Pancreas (tissue), 10 donors: ENCODE measurements at regions not wholly inside any gene's neighbourhood (a gene's known extent, or its start where the extent isn't known, plus 50 kb on each side); places are given as distances from the start of the nearest gene placed in this dataset.

Source experiments
- ATAC-seq, 4 donors: fragments of 200-7000 bp; cut with Tn5 transposase; one replicate each; pipeline versions ENCODE4 v1.8.0 to v1.9.1; 2020; ENCODE audit warnings: mild to moderate bottlenecking in 4 of 4, moderate library complexity in 4 of 4
- DNase-seq, 6 donors: peaks; one replicate each; pipeline ENCODE4 v3.0.0-alpha.2; 2020
- FAIRE-seq: peaks from 2 replicates; lab custom pipeline; 2012; peaks lifted over from hg19 to GRCh38; lab: Jason Lieb, UNC
- H3K27ac ChIP-seq, 4 donors: fragments of 200-600 bp; sonication (generic); 1 replicate in 3 of 4; 2 replicates in 1 of 4; pipeline versions ENCODE4 v1.5.0 to v1.8.0; 2020
- H3K27me3 ChIP-seq, 4 donors: fragments of 200-600 bp; one replicate each; pipeline ENCODE4 v1.8.0; 2021
- H3K36me3 ChIP-seq, 3 donors: fragments of 200-600 bp; sonication (generic) in 1 of 3; one replicate each; pipeline versions ENCODE4 v1.5.0 to v1.8.0; 2020 to 2021
- H3K4me1 ChIP-seq, 3 donors: fragments of 200-600 bp; one replicate each; pipeline ENCODE4 v1.8.0; 2021
- H3K4me3 ChIP-seq, 4 donors: fragments of 200-600 bp; sonication (generic) in 2 of 4; one replicate each; pipeline versions ENCODE4 v1.5.0 to v1.8.0; 2020 to 2021
- H3K9me3 ChIP-seq, 4 donors: fragments of 200-600 bp; one replicate each; pipeline ENCODE4 v1.8.0; 2021
- WGBS, 2 donors: extraction: QIAGEN DNeasy Blood & Tissue Kit; methylation state at CpG; one replicate each; pipeline ENCODE4 v1.1.7; 2013; 5-methylcytosine and 5-hydroxymethylcytosine counted together
- intact Hi-C, 3 donors: fragments of 100-400 bp; cut with DNase I; formaldehyde crosslinking; loops; one replicate each; pipeline versions ENCODE4 v1.11.1 to v1.14.2; 2022
- TF ChIP-seq, protein P1 (sequence below), 4 donors: fragments of 200-600 bp; sonication (generic) in 3 of 4; IDR thresholded peaks; one replicate each; pipeline versions ENCODE4 v1.5.0 to v1.8.0; 2021; ENCODE audit warnings: antibody characterized with exemption in 4 of 4
- donor health status: healthy with polysubstance abuse.
- donor health status: DM: no; HTN: no; CAD: no; lungs with moderate emphysema.
- donor health status: DM: no; HTN: no; CAD: no.
- donor health status: control.
- donor health status: control.
- donor health status: Bipolar disorder and iron deficiency.
- donor health status: DM: yes; HTN: yes; CAD: no.
- donor health status: DM: no; HTN: no; CAD: no.
- donor health status: DM: no; HTN: no; CAD: no.
- donor health status: DM: yes; HTN: yes; CAD: no.

DNA sequence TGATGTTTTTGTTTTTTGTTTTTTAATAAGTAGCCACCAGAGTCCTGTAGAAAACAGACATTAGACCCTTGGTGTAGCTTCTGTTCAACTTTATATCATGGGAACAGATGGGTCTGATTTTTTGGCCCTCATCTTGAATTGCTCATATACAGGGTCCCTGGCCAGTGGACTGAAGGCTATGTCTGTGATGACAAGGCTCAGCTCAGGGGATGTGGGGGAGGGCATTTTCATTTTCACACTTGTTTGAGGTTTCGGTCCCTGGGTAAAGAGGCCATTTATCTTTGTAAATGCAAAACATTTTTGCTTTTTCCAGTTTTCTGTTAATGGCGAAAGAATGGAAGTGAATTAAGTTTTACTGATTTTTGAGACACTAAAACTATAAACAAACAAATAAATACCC, 257.6 kb upstream of the PHYHIPL start:
- intact Hi-C loops, result no loop called here
- FAIRE-seq (no peak), DNase-seq (no peak), ATAC-seq (no peak)
- H3K9me3 ChIP-seq, result no peaks in the 10 kb centered on the region
- H3K27ac ChIP-seq, result no peak overlapping the region
- H3K4me1 ChIP-seq, result no peaks in the 10 kb centered on the region
- TF ChIP-seq, protein P1, sequence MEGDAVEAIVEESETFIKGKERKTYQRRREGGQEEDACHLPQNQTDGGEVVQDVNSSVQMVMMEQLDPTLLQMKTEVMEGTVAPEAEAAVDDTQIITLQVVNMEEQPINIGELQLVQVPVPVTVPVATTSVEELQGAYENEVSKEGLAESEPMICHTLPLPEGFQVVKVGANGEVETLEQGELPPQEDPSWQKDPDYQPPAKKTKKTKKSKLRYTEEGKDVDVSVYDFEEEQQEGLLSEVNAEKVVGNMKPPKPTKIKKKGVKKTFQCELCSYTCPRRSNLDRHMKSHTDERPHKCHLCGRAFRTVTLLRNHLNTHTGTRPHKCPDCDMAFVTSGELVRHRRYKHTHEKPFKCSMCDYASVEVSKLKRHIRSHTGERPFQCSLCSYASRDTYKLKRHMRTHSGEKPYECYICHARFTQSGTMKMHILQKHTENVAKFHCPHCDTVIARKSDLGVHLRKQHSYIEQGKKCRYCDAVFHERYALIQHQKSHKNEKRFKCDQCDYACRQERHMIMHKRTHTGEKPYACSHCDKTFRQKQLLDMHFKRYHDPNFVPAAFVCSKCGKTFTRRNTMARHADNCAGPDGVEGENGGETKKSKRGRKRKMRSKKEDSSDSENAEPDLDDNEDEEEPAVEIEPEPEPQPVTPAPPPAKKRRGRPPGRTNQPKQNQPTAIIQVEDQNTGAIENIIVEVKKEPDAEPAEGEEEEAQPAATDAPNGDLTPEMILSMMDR (IDR thresholded peaks at IDR 0.05), result no peak
- H3K36me3 ChIP-seq, result no peaks in the 10 kb centered on the region
- H3K4me3 ChIP-seq, result no peak overlapping the region
- no peaks in the 10 kb centered on the region for H3K27me3 ChIP-seq
- WGBS, 2 donors, result 86 to 93% methylated on average over 2 of the region's 2 CpGs

DNA sequence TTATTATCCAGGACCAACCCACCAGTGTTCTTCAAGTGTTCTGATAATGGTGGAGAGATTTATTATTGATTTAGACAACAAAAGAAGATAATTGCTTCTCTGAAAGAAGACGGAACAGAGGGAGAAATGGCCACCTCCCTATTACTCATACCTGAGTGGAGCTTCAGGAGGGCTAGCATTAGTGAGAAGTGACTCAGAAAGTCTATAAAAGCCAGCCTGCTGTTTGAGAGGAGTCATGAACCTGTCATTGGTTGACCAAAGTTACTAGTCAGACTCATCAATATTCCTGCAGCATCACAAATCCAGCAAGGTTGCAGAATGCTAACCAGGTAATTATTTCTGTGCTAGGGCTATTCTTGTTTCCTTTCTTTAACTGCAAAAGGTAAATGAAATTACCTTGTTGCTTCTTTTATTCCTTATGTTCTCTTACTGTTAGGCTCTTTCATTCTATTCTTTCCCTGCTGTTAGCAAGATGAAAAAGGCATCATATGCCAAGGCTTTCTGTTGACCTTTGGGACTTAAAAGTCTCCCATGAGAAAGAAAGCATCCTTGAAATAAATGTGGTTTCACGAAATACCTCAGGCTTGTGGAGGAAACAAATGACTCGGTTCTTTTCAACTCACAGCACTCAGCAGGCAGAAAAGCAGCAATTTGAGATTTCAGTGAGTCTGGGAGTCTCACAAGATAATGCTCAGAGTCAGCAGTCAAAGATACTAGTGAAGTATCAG, 256.4 kb upstream of the PHYHIPL start:
- no peak overlapping the region for H3K27ac ChIP-seq

DNA sequence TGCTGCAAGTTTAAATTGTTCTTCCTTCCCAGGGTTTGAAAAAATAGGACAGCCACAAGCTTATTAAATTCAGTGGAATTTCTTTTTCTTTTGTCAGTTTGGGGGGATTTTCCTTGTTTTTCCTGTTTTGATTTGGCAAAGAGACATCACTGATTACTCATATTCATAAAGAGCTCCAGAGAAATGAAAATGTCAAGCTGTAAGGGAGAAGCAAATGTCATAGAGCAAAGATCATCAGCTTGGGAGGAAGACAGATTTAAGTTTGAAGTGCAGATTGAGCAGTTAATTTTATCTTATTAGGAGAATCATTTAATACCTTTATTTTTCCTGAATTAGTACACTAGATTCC, 255.8 kb upstream of the PHYHIPL start:
- Histone ChIP-seq H3K27ac (no peak overlapping the region), H3K27me3 (no peaks in the 10 kb centered on the region), H3K4me3 (no peak overlapping the region), H3K36me3 (no peaks in the 10 kb centered on the region), H3K9me3 (no peaks in the 10 kb centered on the region), H3K4me1 (no peaks in the 10 kb centered on the region)
- TF ChIP-seq, protein P1 (IDR thresholded peaks at IDR 0.05), result no peak
- FAIRE-seq (no peak), ATAC-seq (no peak), DNase-seq (no peak)
- intact Hi-C loops, result no loop called here

More for the DNA sequence above, 256.4 kb upstream of the PHYHIPL start:
- FAIRE-seq, result no peak
- no peaks in the 10 kb centered on the region for H3K4me1 ChIP-seq
- 34 to 35% methylated on average over 3 of the region's 3 CpGs for WGBS, 2 donors
- intact Hi-C loops, result no loop called here
- no peaks in the 10 kb centered on the region for H3K9me3 ChIP-seq
- peak in 2 of 4 donors; percentile 11 to 16 for ATAC-seq
- H3K36me3 ChIP-seq, result no peaks in the 10 kb centered on the region
- H3K27me3 ChIP-seq, result no peaks in the 10 kb centered on the region
- no peak for DNase-seq
- no peak overlapping the region for H3K4me3 ChIP-seq
- TF ChIP-seq, protein P1 (IDR thresholded peaks at IDR 0.05), result peak in 1 of 4 donors; percentile 4

DNA sequence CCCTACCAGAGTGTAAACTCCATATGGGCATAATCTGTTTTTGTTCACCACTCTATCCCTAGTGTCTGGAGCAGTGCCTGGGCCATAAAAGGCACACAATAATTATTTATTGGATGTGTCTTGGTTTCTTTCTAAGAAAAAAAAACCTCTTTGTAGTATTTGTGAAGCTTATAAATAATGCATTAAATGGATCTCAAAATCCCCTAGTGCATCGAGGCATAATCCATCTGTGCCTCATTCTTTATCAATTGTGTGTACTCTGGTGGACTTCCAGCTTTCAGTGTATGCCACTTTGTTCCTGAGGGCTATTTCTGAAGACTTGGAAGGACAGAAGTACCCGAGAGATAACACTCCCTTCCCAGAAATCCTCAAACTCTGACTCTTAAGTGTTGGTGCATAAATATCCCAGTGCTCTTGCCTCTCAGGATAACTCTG, 255.0 kb upstream of the PHYHIPL start:
- Histone ChIP-seq H3K27ac (no peak overlapping the region), H3K36me3 (no peaks in the 10 kb centered on the region), H3K4me1 (no peaks in the 10 kb centered on the region), H3K9me3 (no peaks in the 10 kb centered on the region), H3K27me3 (no peaks in the 10 kb centered on the region), H3K4me3 (no peak overlapping the region)
- ATAC-seq (no peak), FAIRE-seq (no peak), DNase-seq (no peak)
- WGBS, 2 donors, result 33 to 42% methylated on average over 2 of the region's 2 CpGs
- intact Hi-C loops, result no loop called here
- TF ChIP-seq, protein P1 (IDR thresholded peaks at IDR 0.05), result no peak

DNA sequence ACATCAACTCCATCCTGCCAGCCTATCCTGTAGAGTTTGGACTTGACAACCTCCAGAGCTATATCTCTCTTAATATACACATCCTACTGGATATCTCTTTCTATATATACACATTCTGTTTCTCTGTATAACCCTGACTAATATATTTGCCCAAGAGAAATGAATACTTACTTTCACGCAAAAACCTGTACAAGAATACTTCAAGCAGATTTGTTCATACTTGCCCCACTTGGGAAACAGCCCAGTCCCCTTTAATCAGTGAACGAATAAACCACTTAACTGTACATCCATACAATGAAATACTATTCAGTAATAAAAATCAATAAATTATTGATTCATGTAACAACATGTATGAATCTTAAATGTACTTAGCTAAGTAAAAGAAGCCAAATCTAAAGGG, 251.1 kb upstream of the PHYHIPL start:
- H3K4me1 ChIP-seq, result no peaks in the 10 kb centered on the region
- TF ChIP-seq, protein P1 (IDR thresholded peaks at IDR 0.05), result no peak
- intact Hi-C loops, result no loop called here
- no peak for DNase-seq
- no peak for ATAC-seq
- H3K27ac ChIP-seq, result no peak overlapping the region
- no peaks in the 10 kb centered on the region for H3K36me3 ChIP-seq
- no peaks in the 10 kb centered on the region for H3K27me3 ChIP-seq
- no peak overlapping the region for H3K4me3 ChIP-seq
- H3K9me3 ChIP-seq, result no peaks in the 10 kb centered on the region
- 66 to 77% methylated on average over 2 of the region's 2 CpGs for WGBS, 2 donors
- no peak for FAIRE-seq
